HCT116 (cell line): ENCODE measurements at regions not wholly inside any gene's neighbourhood (a gene's known extent, or its start where the extent isn't known, plus 50 kb on each side); places are given as distances from the start of the nearest gene placed in this dataset.

Source experiments
- ATAC-seq: fragments of 200-7000 bp; cut with Tn5 transposase; 2 replicates; pipeline ENCODE4 v1.9.1; 2020; ENCODE audit warnings: mild to moderate bottlenecking, moderate library complexity
- BruUV-seq: library from RNA; stranded (reverse); fragments of 400-500 nt; replicated peaks from 2 replicates; lab custom pipeline; 2021; lab: Mats Ljungman, UMichigan
- CTCF ChIA-PET: fragments of 300-600 bp; sonication (Branson Sonifier 250); formaldehyde crosslinking; loops from one replicate; lab custom pipeline; 2021; ENCODE audit warnings: antibody characterized with exemption; lab: Charles Lee
- POLR2A ChIA-PET: fragments of 300-600, 350-600 bp; sonication (Branson Sonifier 250); formaldehyde crosslinking; loops from one replicate; lab custom pipeline; 2021; ENCODE audit warnings: antibody characterized with exemption; lab: Charles Lee
- RAD21 ChIA-PET, 2 experiments: fragments of 300-600 bp; sonication (Branson Sonifier 250); formaldehyde crosslinking; loops; one replicate each; lab custom pipeline; 2023; ENCODE audit warnings: low total read pairs in 2 of 2; ENCODE audit not compliant: uncharacterized antibody in 2 of 2, unreplicated experiment in 2 of 2, low non-redundant PET in 1 of 2; lab: Charles Lee
- DNase-seq: peaks from one replicate; pipeline ENCODE4 v3.0.0-alpha.2; 2010; ENCODE audit warnings: low read depth, low spot score
- H2AFZ ChIP-seq: fragments of 200-600 bp; shearing (Covaris generic), sonication (generic); 2 replicates; pipeline ENCODE4 v1.6.1; 2017; ENCODE audit warnings: low read depth, mixed run types, mixed read lengths, antibody characterized with exemption, low read length; ENCODE audit not compliant: poor library complexity, severe bottlenecking
- H3K27ac ChIP-seq: 2 replicates; pipeline ENCODE4 v1.5.1; 2012; ENCODE audit warnings: low read depth, low read length
- H3K27me3 ChIP-seq: fragments of 200-600 bp; sonication (generic); 2 replicates; pipeline ENCODE4 v1.6.1; 2016; ENCODE audit warnings: mixed run types, low read length, mixed read lengths; ENCODE audit not compliant: insufficient read depth
- H3K36me3 ChIP-seq, 2 experiments: fragments of 200-500 bp in 1 of 2; fragments of 200-600 bp in 1 of 2; sonication (Bioruptor generic) in 1 of 2; sonication (generic) in 1 of 2; 2 replicates each; pipeline versions ENCODE4 v1.5.1 to v1.6.1; 2014 to 2016; ENCODE audit warnings: low read length in 2 of 2, inconsistent platforms in 1 of 2, mixed read lengths in 1 of 2, mixed run types in 1 of 2; ENCODE audit not compliant: insufficient read depth in 2 of 2, control insufficient read depth in 1 of 2
- H3K4me1 ChIP-seq, 2 experiments: fragments of 200-600 bp in 1 of 2; sonication (generic) in 1 of 2; 2 replicates each; pipeline versions ENCODE4 v1.5.1 to v1.6.1; 2012 to 2017; ENCODE audit warnings: low read length in 2 of 2, inconsistent platforms in 1 of 2, mild to moderate bottlenecking in 1 of 2, mixed read lengths in 1 of 2, mixed run types in 1 of 2, moderate library complexity in 1 of 2; ENCODE audit not compliant: insufficient read depth in 2 of 2, control insufficient read depth in 1 of 2
- H3K4me2 ChIP-seq: fragments of 200-600 bp; sonication (generic); 2 replicates; pipeline ENCODE4 v1.6.1; 2017; ENCODE audit warnings: mixed run types, low read length, mixed read lengths
- H3K4me3 ChIP-seq, 2 experiments: fragments of 200-600 bp in 1 of 2; sonication (generic) in 1 of 2; replicated peaks in 1 of 2; 2 replicates each; pipeline ENCODE4 v1.5.1; 2011 to 2016; ENCODE audit warnings: low read length in 2 of 2, control low read depth in 1 of 2, low read depth in 1 of 2, mild to moderate bottlenecking in 1 of 2, mixed read lengths in 1 of 2, mixed run types in 1 of 2
- H3K79me2 ChIP-seq: fragments of 200-600 bp; sonication (generic); 2 replicates; pipeline ENCODE4 v1.6.1; 2017; ENCODE audit warnings: mild to moderate bottlenecking, mixed run types, low read length, moderate library complexity, mixed read lengths; ENCODE audit not compliant: insufficient read depth
- H3K9ac ChIP-seq: fragments of 200-600 bp; sonication (generic); 2 replicates; pipeline ENCODE4 v1.6.1; 2016; ENCODE audit warnings: low read length, mixed read lengths
- H3K9me2 ChIP-seq: fragments of 200-600 bp; sonication (generic), shearing (Covaris generic); 2 replicates; pipeline ENCODE4 v1.6.1; 2017; ENCODE audit warnings: mixed run types, mild to moderate bottlenecking, moderate library complexity; ENCODE audit not compliant: insufficient read depth
- H3K9me3 ChIP-seq, 2 experiments: fragments of 200-500 bp in 1 of 2; fragments of 200-600 bp in 1 of 2; sonication (Bioruptor generic) in 1 of 2; sonication (generic) in 1 of 2; 2 replicates each; pipeline ENCODE4 v1.6.1; 2014 to 2017; ENCODE audit warnings: low read length in 2 of 2, mixed read lengths in 2 of 2, inconsistent platforms in 1 of 2, low read depth in 1 of 2, mild to moderate bottlenecking in 1 of 2, mixed run types in 1 of 2, moderate library complexity in 1 of 2; ENCODE audit not compliant: control insufficient read depth in 1 of 2, insufficient read depth in 1 of 2
- H4K20me1 ChIP-seq: fragments of 200-600 bp; sonication (generic), shearing (Covaris generic); 2 replicates; pipeline ENCODE4 v1.6.1; 2017; ENCODE audit warnings: mixed run types, mild to moderate bottlenecking, moderate library complexity; ENCODE audit not compliant: insufficient read depth
- ELF1 ChIP-seq: IDR thresholded peaks from 2 replicates; pipeline ENCODE4 v1.6.1; 2012; ENCODE audit warnings: low read depth, borderline replicate concordance
- EZH2 ChIP-seq: fragments of 200-600 bp; sonication (generic); IDR thresholded peaks from 2 replicates; pipeline ENCODE4 v1.6.1; 2017; ENCODE audit warnings: antibody characterized with exemption, mixed run types
- EZH2phosphoT487 ChIP-seq: fragments of 200-600 bp; IDR thresholded peaks from 2 replicates; pipeline ENCODE4 v1.6.1; 2018; ENCODE audit warnings: antibody characterized with exemption, borderline replicate concordance
- FOSL1 ChIP-seq: IDR thresholded peaks from 2 replicates; pipeline ENCODE4 v1.6.1; 2012; ENCODE audit warnings: low read depth
- JUND ChIP-seq: IDR thresholded peaks from 2 replicates; pipeline ENCODE4 v1.6.1; 2012
- POLR2A ChIP-seq: IDR thresholded peaks from 2 replicates; pipeline ENCODE4 v1.7.0; 2011; ENCODE audit warnings: borderline replicate concordance; ENCODE audit not compliant: insufficient read depth, insufficient read length; ENCODE audit errors: extremely low read depth
- POLR2AphosphoS5 ChIP-seq: IDR thresholded peaks from 2 replicates; pipeline ENCODE4 v1.6.1; 2011; ENCODE audit warnings: mild to moderate bottlenecking, low read depth, low read length, moderate library complexity
- RAD21 ChIP-seq: IDR thresholded peaks from 2 replicates; pipeline ENCODE4 v1.6.1; 2012; ENCODE audit warnings: low read depth, mild to moderate bottlenecking
- SIN3A ChIP-seq: IDR thresholded peaks from 2 replicates; pipeline ENCODE4 v1.6.1; 2012; ENCODE audit warnings: low read depth
- SP1 ChIP-seq: IDR thresholded peaks from 2 replicates; pipeline ENCODE4 v1.6.1; 2012; ENCODE audit warnings: low read depth
- YY1 ChIP-seq: IDR thresholded peaks from 2 replicates; pipeline ENCODE4 v1.6.1; 2011; ENCODE audit warnings: low read length, low read depth, moderate library complexity, mild to moderate bottlenecking; ENCODE audit not compliant: insufficient replicate concordance; ENCODE audit errors: extremely low read depth
- ZFX ChIP-seq: fragments of 450-650 bp; IDR thresholded peaks from 2 replicates; pipeline ENCODE4 v1.6.1; 2017
- ZNF274 ChIP-seq: fragments of 200-500 bp; sonication (Bioruptor generic); IDR thresholded peaks from 2 replicates; pipeline ENCODE4 v1.6.1; 2014; ENCODE audit warnings: mild to moderate bottlenecking, low read depth, low read length, inconsistent platforms
- intact Hi-C: fragments of 100-400 bp; cut with micrococcal nuclease; formaldehyde crosslinking; loops from 2 replicates; pipeline ENCODE4 v1.10.0; 2022
- TF ChIP-seq, protein P1 (sequence below): IDR thresholded peaks from 2 replicates; pipeline ENCODE4 v1.6.1; 2012
- TF ChIP-seq, protein P2 (sequence below): IDR thresholded peaks from 2 replicates; pipeline ENCODE4 v1.6.1; 2012
- TF ChIP-seq, protein P3 (sequence below): IDR thresholded peaks from 2 replicates; pipeline ENCODE4 v1.6.1; 2011; ENCODE audit warnings: mild to moderate bottlenecking, low read length, moderate library complexity; ENCODE audit not compliant: insufficient replicate concordance; ENCODE audit errors: extremely low read depth

DNA sequence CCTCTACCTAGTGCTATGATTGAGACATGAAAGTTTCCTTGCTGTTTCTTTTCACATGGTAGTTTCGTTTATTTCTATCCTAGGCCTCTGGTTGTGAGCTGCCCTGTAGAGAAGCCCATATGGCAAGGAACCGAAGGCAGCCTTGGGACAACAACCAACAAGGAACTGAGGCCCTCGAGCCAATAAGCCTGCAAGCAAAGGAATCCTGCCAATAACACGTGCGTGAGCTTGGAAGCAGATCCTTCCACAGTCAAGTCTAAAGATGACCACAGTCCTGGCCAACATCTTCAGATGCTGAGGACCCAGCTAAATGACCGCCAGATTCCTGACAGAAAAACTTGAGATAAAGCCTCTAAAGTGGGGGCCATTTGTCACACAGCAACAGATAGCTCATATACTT is 100.4 kb upstream of the FAM9B start (continued):
- no peak for TF ChIP-seq ZNF274
- no peak for TF ChIP-seq ELF1
- TF ChIP-seq EZH2 = no peak
- TF ChIP-seq, all 23 proteins: peak for 0

DNA sequence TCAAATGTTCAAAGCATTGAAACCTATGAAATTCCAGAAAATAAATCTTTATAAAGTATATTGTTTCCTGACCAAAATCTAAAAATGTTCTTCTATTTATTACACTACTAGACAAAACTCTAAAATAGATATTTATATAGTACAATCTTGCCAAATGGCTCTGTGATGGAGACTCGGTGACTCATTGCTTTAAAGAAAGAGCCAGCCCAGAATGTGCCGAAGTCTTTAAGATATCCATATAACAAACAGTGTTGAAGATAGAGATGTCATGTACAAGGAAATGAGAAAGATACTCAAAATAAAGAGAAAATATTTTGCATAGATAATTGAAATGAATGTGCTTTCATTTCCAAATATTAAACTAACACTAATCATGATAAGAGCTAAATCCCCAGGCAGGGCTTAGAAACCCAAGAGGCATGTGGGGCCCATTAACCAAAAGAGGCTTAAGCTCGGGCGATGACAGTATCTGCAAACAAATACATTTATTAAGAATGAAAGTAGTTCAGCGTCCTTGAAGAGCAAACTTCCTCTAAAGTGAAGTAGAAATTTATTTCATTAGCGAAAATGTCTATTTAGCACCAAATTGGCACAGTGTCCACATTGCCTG is 102.1 kb upstream of the FAM9B start:
- ChIA-PET RAD21 (no interaction called here), CTCF (no interaction called here), POLR2A (no interaction called here)
- no TSS peak for BruUV-seq
- Histone ChIP-seq H3K9me2 (no peaks in the 10 kb centered on the region), H3K4me2 (no peak overlapping the region), H3K4me1 (no peaks in the 10 kb centered on the region), H3K27ac (no peak overlapping the region), H2AFZ (no peak overlapping the region), H4K20me1 (no peaks in the 10 kb centered on the region), H3K36me3 (no peaks in the 10 kb centered on the region), H3K79me2 (no peaks in the 10 kb centered on the region), H3K9ac (no peak overlapping the region), H3K27me3 (no peaks in the 10 kb centered on the region), H3K9me3 (no peaks in the 10 kb centered on the region), H3K4me3 (no peak overlapping the region)
- intact Hi-C loops = no loop called here
- TF ChIP-seq FOSL1 = no peak
- no peak for TF ChIP-seq RAD21
- no peak for TF ChIP-seq JUND
- TF ChIP-seq, protein P1, sequence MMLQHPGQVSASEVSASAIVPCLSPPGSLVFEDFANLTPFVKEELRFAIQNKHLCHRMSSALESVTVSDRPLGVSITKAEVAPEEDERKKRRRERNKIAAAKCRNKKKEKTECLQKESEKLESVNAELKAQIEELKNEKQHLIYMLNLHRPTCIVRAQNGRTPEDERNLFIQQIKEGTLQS = no peak
- TF ChIP-seq POLR2AphosphoS5 = no peak
- no peak for TF ChIP-seq SP1
- no peak for TF ChIP-seq POLR2A
- TF ChIP-seq SIN3A = no peak
- TF ChIP-seq, protein P2, sequence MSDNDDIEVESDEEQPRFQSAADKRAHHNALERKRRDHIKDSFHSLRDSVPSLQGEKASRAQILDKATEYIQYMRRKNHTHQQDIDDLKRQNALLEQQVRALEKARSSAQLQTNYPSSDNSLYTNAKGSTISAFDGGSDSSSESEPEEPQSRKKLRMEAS = no peak
- TF ChIP-seq, protein P3, sequence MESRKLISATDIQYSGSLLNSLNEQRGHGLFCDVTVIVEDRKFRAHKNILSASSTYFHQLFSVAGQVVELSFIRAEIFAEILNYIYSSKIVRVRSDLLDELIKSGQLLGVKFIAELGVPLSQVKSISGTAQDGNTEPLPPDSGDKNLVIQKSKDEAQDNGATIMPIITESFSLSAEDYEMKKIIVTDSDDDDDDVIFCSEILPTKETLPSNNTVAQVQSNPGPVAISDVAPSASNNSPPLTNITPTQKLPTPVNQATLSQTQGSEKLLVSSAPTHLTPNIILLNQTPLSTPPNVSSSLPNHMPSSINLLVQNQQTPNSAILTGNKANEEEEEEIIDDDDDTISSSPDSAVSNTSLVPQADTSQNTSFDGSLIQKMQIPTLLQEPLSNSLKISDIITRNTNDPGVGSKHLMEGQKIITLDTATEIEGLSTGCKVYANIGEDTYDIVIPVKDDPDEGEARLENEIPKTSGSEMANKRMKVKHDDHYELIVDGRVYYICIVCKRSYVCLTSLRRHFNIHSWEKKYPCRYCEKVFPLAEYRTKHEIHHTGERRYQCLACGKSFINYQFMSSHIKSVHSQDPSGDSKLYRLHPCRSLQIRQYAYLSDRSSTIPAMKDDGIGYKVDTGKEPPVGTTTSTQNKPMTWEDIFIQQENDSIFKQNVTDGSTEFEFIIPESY = no peak
- no peak for TF ChIP-seq ZFX
- TF ChIP-seq YY1 = no peak
- TF ChIP-seq ZNF274 = no peak
- no peak for TF ChIP-seq EZH2phosphoT487
- DNase-seq = no peak
- no peak for ATAC-seq
